ENCODE measurements at regions not wholly inside any gene's neighbourhood (a gene's known extent, or its start where the extent isn't known, plus 50 kb on each side); places are given as distances from the start of the nearest gene placed in this dataset.

GRCh38 chr7:115758025-115758424 lies 272.5 kb downstream of the TFEC start:
- TF ChIP-seq EZH2phosphoT487 (IDR thresholded peaks at IDR 0.05) = no peak
- TF ChIP-seq, protein P1, sequence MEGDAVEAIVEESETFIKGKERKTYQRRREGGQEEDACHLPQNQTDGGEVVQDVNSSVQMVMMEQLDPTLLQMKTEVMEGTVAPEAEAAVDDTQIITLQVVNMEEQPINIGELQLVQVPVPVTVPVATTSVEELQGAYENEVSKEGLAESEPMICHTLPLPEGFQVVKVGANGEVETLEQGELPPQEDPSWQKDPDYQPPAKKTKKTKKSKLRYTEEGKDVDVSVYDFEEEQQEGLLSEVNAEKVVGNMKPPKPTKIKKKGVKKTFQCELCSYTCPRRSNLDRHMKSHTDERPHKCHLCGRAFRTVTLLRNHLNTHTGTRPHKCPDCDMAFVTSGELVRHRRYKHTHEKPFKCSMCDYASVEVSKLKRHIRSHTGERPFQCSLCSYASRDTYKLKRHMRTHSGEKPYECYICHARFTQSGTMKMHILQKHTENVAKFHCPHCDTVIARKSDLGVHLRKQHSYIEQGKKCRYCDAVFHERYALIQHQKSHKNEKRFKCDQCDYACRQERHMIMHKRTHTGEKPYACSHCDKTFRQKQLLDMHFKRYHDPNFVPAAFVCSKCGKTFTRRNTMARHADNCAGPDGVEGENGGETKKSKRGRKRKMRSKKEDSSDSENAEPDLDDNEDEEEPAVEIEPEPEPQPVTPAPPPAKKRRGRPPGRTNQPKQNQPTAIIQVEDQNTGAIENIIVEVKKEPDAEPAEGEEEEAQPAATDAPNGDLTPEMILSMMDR (IDR thresholded peaks at IDR 0.05) = no peak
